PC-9 (cell line): ENCODE measurements at regions not wholly inside any gene's neighbourhood (a gene's known extent, or its start where the extent isn't known, plus 50 kb on each side); places are given as distances from the start of the nearest gene placed in this dataset.
"Not testable (repeated sequence)": the region's sequence is repeated elsewhere in the genome, so short reads cannot be mapped to it uniquely, and the experiment has no call there.

Source experiments
- BruUV-seq: library from RNA; stranded (reverse); fragments of 400-500 nt; replicated peaks from 2 replicates; lab custom pipeline; 2021; lab: Mats Ljungman, UMichigan
- CTCF ChIA-PET: fragments of 300-600 bp; sonication (Branson Sonifier 250); formaldehyde crosslinking; loops from one replicate; lab custom pipeline; 2022; ENCODE audit warnings: antibody characterized with exemption; lab: Charles Lee
- POLR2A ChIA-PET: fragments of 300-600 bp; sonication (Branson Sonifier 250); formaldehyde crosslinking; loops from one replicate; lab custom pipeline; 2022; ENCODE audit warnings: antibody characterized with exemption; ENCODE audit not compliant: unreplicated experiment; lab: Charles Lee
- DNase-seq, 2 experiments: peaks; one replicate each; pipeline versions ENCODE4 v3.0.0 to v3.0.0-alpha.2; 2015 to 2022; ENCODE audit warnings: mixed read lengths in 1 of 2
- H2AFZ ChIP-seq: fragments of 200-600 bp; sonication (generic); 2 replicates; pipeline ENCODE4 v1.8.1; 2017; ENCODE audit warnings: antibody characterized with exemption
- H3F3A ChIP-seq: fragments of 200-600 bp; sonication (generic); 2 replicates; pipeline ENCODE4 v1.8.1; 2017; ENCODE audit warnings: antibody characterized with exemption, mild to moderate bottlenecking, low read depth; ENCODE audit not compliant: insufficient read depth
- H3K27ac ChIP-seq: fragments of 200-600 bp; sonication (generic); 2 replicates; pipeline ENCODE4 v1.6.1; 2016; ENCODE audit warnings: mixed run types
- H3K27me3 ChIP-seq: fragments of 200-600 bp; sonication (generic); 2 replicates; pipeline ENCODE4 v1.6.1; 2016; ENCODE audit warnings: low read depth, mixed run types; ENCODE audit not compliant: insufficient read depth
- H3K36me3 ChIP-seq: fragments of 200-600 bp; sonication (generic); 2 replicates; pipeline ENCODE4 v1.6.1; 2016; ENCODE audit warnings: low read depth, mixed run types
- H3K4me1 ChIP-seq: fragments of 200-600 bp; sonication (generic); replicated peaks from 2 replicates; pipeline ENCODE4 v1.6.1; 2016; ENCODE audit warnings: mixed run types; ENCODE audit not compliant: insufficient read depth
- H3K4me2 ChIP-seq: fragments of 200-600 bp; sonication (generic); 2 replicates; pipeline ENCODE4 v1.6.1; 2017; ENCODE audit warnings: mixed run types
- H3K4me3 ChIP-seq: fragments of 200-600 bp; sonication (generic); 2 replicates; pipeline ENCODE4 v1.6.1; 2016; ENCODE audit warnings: mixed run types
- H3K79me2 ChIP-seq: fragments of 200-600 bp; sonication (generic); 2 replicates; pipeline ENCODE4 v1.6.1; 2017; ENCODE audit warnings: low read depth, mixed run types
- H3K9me2 ChIP-seq: fragments of 200-600 bp; sonication (generic); 2 replicates; pipeline ENCODE4 v1.8.1; 2017; ENCODE audit warnings: mild to moderate bottlenecking; ENCODE audit not compliant: insufficient read depth
- H3K9me3 ChIP-seq: fragments of 200-600 bp; sonication (generic); 2 replicates; pipeline ENCODE4 v1.8.1; 2016; ENCODE audit warnings: low read depth; ENCODE audit not compliant: insufficient read depth
- H4K20me1 ChIP-seq: fragments of 200-600 bp; sonication (generic); 2 replicates; pipeline ENCODE4 v1.8.1; 2017; ENCODE audit not compliant: insufficient read depth
- EZH2 ChIP-seq: fragments of 200-600 bp; sonication (generic); IDR thresholded peaks from 2 replicates; pipeline ENCODE4 v1.8.0; 2017; ENCODE audit warnings: antibody characterized with exemption, low read depth
- intact Hi-C: fragments of 100-400 bp; cut with micrococcal nuclease; formaldehyde crosslinking; loops from one replicate; pipeline ENCODE4 v1.10.0; 2022; ENCODE audit not compliant: unreplicated experiment
- TF ChIP-seq, protein P1 (sequence below): fragments of 200-600 bp; sonication (generic); conservative IDR thresholded peaks from 2 replicates; pipeline ENCODE4 v1.6.1; 2017; ENCODE audit warnings: mixed run types, antibody characterized with exemption, mild to moderate bottlenecking, moderate library complexity

GRCh38 chr6:86407128-86407527 is 530.2 kb upstream of the HTR1E start:
- H3K4me3 ChIP-seq: no peak overlapping the region
- no peaks in the 10 kb centered on the region for H3F3A ChIP-seq
- H3K4me1 ChIP-seq: no peaks in the 10 kb centered on the region
- no peaks in the 10 kb centered on the region for H3K9me2 ChIP-seq
- H3K27me3 ChIP-seq: no peaks in the 10 kb centered on the region
- H3K9me3 ChIP-seq: no peaks in the 10 kb centered on the region
- no TSS peak for BruUV-seq
- no peak overlapping the region for H2AFZ ChIP-seq
- H3K4me2 ChIP-seq: no peak overlapping the region
- DNase-seq: no peak
- ChIA-PET CTCF (no interaction called here), POLR2A (no interaction called here)
- no peak overlapping the region for H3K27ac ChIP-seq
- intact Hi-C loops: no loop called here
- H4K20me1 ChIP-seq: no peaks in the 10 kb centered on the region
- no peaks in the 10 kb centered on the region for H3K36me3 ChIP-seq
- H3K79me2 ChIP-seq: no peaks in the 10 kb centered on the region
- TF ChIP-seq EZH2: no peak
- TF ChIP-seq, protein P1, sequence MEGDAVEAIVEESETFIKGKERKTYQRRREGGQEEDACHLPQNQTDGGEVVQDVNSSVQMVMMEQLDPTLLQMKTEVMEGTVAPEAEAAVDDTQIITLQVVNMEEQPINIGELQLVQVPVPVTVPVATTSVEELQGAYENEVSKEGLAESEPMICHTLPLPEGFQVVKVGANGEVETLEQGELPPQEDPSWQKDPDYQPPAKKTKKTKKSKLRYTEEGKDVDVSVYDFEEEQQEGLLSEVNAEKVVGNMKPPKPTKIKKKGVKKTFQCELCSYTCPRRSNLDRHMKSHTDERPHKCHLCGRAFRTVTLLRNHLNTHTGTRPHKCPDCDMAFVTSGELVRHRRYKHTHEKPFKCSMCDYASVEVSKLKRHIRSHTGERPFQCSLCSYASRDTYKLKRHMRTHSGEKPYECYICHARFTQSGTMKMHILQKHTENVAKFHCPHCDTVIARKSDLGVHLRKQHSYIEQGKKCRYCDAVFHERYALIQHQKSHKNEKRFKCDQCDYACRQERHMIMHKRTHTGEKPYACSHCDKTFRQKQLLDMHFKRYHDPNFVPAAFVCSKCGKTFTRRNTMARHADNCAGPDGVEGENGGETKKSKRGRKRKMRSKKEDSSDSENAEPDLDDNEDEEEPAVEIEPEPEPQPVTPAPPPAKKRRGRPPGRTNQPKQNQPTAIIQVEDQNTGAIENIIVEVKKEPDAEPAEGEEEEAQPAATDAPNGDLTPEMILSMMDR: no peak

GRCh38 chr6:86392850-86393249 is 544.5 kb upstream of the HTR1E start:
- BruUV-seq, CTCF ChIA-PET, POLR2A ChIA-PET: not testable (repeated sequence)

GRCh38 chr6:86380571-86381125 is 556.7 kb upstream of the HTR1E start:
- BruUV-seq: no TSS peak
- intact Hi-C loops: no loop called here
- CTCF ChIA-PET: no interaction called here

More at GRCh38 chr6:86392850-86393249, 544.5 kb upstream of the HTR1E start:
- H2AFZ ChIP-seq, H3K9me2 ChIP-seq, H3K4me3 ChIP-seq, H3K27ac ChIP-seq, H3F3A ChIP-seq, H3K4me1 ChIP-seq, DNase-seq, H3K4me2 ChIP-seq, H4K20me1 ChIP-seq, H3K36me3 ChIP-seq, H3K9me3 ChIP-seq, H3K79me2 ChIP-seq, intact Hi-C loops, H3K27me3 ChIP-seq: not testable (repeated sequence)

More at GRCh38 chr6:86380571-86381125, 556.7 kb upstream of the HTR1E start:
- Histone ChIP-seq H3K4me2 (no peak overlapping the region), H3K9me3 (no peaks in the 10 kb centered on the region), H3K36me3 (no peaks in the 10 kb centered on the region), H3K27ac (no peak overlapping the region), H3K79me2 (no peaks in the 10 kb centered on the region), H2AFZ (no peak overlapping the region), H4K20me1 (no peaks in the 10 kb centered on the region), H3F3A (no peaks in the 10 kb centered on the region), H3K4me1 (no peaks in the 10 kb centered on the region), H3K9me2 (no peaks in the 10 kb centered on the region), H3K27me3 (no peaks in the 10 kb centered on the region), H3K4me3 (no peak overlapping the region)
- TF ChIP-seq, protein P1: no peak
- TF ChIP-seq EZH2: no peak
- no peak for DNase-seq
- POLR2A ChIA-PET: no interaction called here
